ENCODE measurements at regions not wholly inside any gene's neighbourhood (a gene's known extent, or its start where the extent isn't known, plus 50 kb on each side); places are given as distances from the start of the nearest gene placed in this dataset.

- Histone ChIP-seq H4K5ac (ENCODE audit: low read depth, low read length) (no peak overlapping the region), H3K36me3 (ENCODE audit: control insufficient read depth, insufficient read depth, low read length) (no peaks in the 10 kb centered on the region), H4K8ac (ENCODE audit: low read depth in 2 of 2, low read length in 2 of 2) (no peak overlapping the region), H3K9ac (ENCODE audit: low read depth, low read length) (no peak overlapping the region), H2BK120ac (ENCODE audit: low read depth, low read length) (no peak overlapping the region), H3K9me1 (ENCODE audit: insufficient read depth, low read length) (no peaks in the 10 kb centered on the region), H3K4me3 (ENCODE audit: insufficient read depth, low read depth, low read length) (no peak overlapping the region), H3K9me3 (ENCODE audit: control insufficient read depth, insufficient read depth, low read length) (peaks cover 10% of the 10 kb centered on the region), H2AK5ac (ENCODE audit: low read depth, low read length) (no peak overlapping the region), H2BK5ac (ENCODE audit: low read depth, low read length, poor library complexity, severe bottlenecking) (no peak overlapping the region), H2BK15ac (ENCODE audit: low read depth, low read length) (no peak overlapping the region), H3K14ac (replicated peaks; ENCODE audit: low read depth, low read length) (no peak overlapping the region), H3K79me1 (ENCODE audit: low read depth in 1 of 2, low read length in 2 of 2) (no peaks in the 10 kb centered on the region), H4K20me1 (ENCODE audit: insufficient read depth, low read length) (no peaks in the 10 kb centered on the region), H3K4me2 (ENCODE audit: low read depth, low read length) (no peak overlapping the region), H3K27me3 (ENCODE audit: control insufficient read depth, insufficient read depth, low read length) (no peaks in the 10 kb centered on the region), H3K27ac (ENCODE audit: insufficient read depth, low read length) (no peak overlapping the region), H3K23ac (ENCODE audit: low read depth, low read length) (no peak overlapping the region), H2AK9ac (replicated peaks; ENCODE audit: low read depth, low read length, poor library complexity) (no peak overlapping the region), H3K56ac (ENCODE audit: extremely low read depth, insufficient read depth, low read length) (no peak overlapping the region), H3K4me1 (ENCODE audit: control insufficient read depth, insufficient read depth, low read length) (no peaks in the 10 kb centered on the region), H3K18ac (ENCODE audit: low read depth, low read length) (no peak overlapping the region), H2BK20ac (ENCODE audit: low read depth, low read length) (no peak overlapping the region), H2AFZ (replicated peaks; ENCODE audit: low read length, poor library complexity) (no peak overlapping the region), H3K4ac (ENCODE audit: low read depth, low read length) (no peak overlapping the region), H4K91ac (ENCODE audit: insufficient read depth, low read depth, low read length) (no peak overlapping the region)
- in situ Hi-C loops (cut with MboI; ENCODE audit: low sequenced_read_pairs) (no loop called here), dilution Hi-C loops (cut with HindIII; ENCODE audit: low sequenced_read_pairs, unreplicated experiment) (no loop called here), intact Hi-C loops (cut with micrococcal nuclease) (no loop called here)
- no peak for ATAC-seq (ENCODE audit: low read depth)
- ChIA-PET POLR2A (ENCODE audit: unreplicated experiment) (no interaction called here), CTCF (no interaction called here)
- no peak for TF ChIP-seq CEBPB (IDR thresholded peaks at IDR 0.05; ENCODE audit: low read depth, low read length)
- TF ChIP-seq RCOR1 (IDR thresholded peaks at IDR 0.05; ENCODE audit: insufficient replicate concordance, low read length): no peak
- TF ChIP-seq FOS (IDR thresholded peaks at IDR 0.05; ENCODE audit: low read depth, low read length): no peak
- TF ChIP-seq MXI1 (IDR thresholded peaks at IDR 0.05; ENCODE audit: borderline replicate concordance, low read depth, low read length): no peak
- TF ChIP-seq SMC3 (IDR thresholded peaks at IDR 0.05; ENCODE audit: low read depth, low read length): no peak
- no peak for TF ChIP-seq POLR2A (IDR thresholded peaks at IDR 0.05; ENCODE audit: low read depth, low read length)
- no peak for TF ChIP-seq RFX5 (IDR thresholded peaks at IDR 0.05; ENCODE audit: low read depth, low read length)
- no peak for TF ChIP-seq BHLHE40 (IDR thresholded peaks at IDR 0.05; ENCODE audit: low read depth, low read length)
- no peak for TF ChIP-seq RAD21 (IDR thresholded peaks at IDR 0.05; ENCODE audit: low read length)
- WGBS, 2 experiments (ENCODE audit: extremely low coverage in 2 of 2, insufficient read length in 1 of 2): no CpG with 5 or more reads among the region's 3 CpGs
- no peak for DNase-seq
- BruUV-seq (replicated peaks): no TSS peak
Observed at GRCh38 chr10:8438603-8439002, 384.1 kb downstream of the GATA3 start.

Measured in IMR-90 (cell line).